Body of pancreas (tissue), 4 donors: ENCODE measurements at regions not wholly inside any gene's neighbourhood (a gene's known extent, or its start where the extent isn't known, plus 50 kb on each side); places are given as distances from the start of the nearest gene placed in this dataset.

Source experiments
- ATAC-seq: fragments of 150-250 bp; one replicate; pipeline ENCODE4 v1.9.1; 2016
- DNase-seq, 4 donors: peaks; one replicate each; pipeline ENCODE4 v3.0.0-alpha.2; 2019
- H3K27ac ChIP-seq, 4 donors: fragments of 200-600 bp; sonication (generic); 1 replicate in 3 of 4; 2 replicates in 1 of 4; pipeline versions ENCODE4 v1.5.1 to v1.6.1; 2016 to 2019; ENCODE audit warnings: mild to moderate bottlenecking in 1 of 4, mixed read lengths in 1 of 4, moderate library complexity in 1 of 4
- H3K27me3 ChIP-seq, 2 donors: fragments of 200-600 bp; sonication (generic); one replicate each; pipeline ENCODE4 v1.6.0; 2016; ENCODE audit warnings: mild to moderate bottlenecking in 1 of 2
- H3K36me3 ChIP-seq, 2 donors: fragments of 200-600 bp; sonication (generic); replicated peaks in 1 of 2; 2 replicates each; pipeline ENCODE4 v1.5.1; 2016; ENCODE audit warnings: low read depth in 2 of 2; ENCODE audit not compliant: insufficient read depth in 1 of 2
- H3K4me1 ChIP-seq: fragments of 200-600 bp; sonication (generic); one replicate; pipeline ENCODE4 v1.6.0; 2016
- H3K4me3 ChIP-seq, 2 donors: fragments of 200-600 bp; sonication (generic); 1 replicate in 1 of 2; 2 replicates in 1 of 2; pipeline ENCODE4 v1.5.1; 2016 to 2019
- H3K9me3 ChIP-seq, 3 donors: fragments of 200-600 bp; sonication (generic); 1 replicate in 2 of 3; 2 replicates in 1 of 3; pipeline ENCODE4 v1.5.1; 2016
- CTCF ChIP-seq, 7 experiments: fragments of 450-650 bp in 4 of 7; fragments of 200-600 bp in 3 of 7; sonication (generic) in 3 of 7; IDR thresholded peaks; one replicate each; pipeline ENCODE4 v1.5.1; 2016 to 2019; ENCODE audit warnings: antibody characterized with exemption in 7 of 7
- POLR2A ChIP-seq, 3 donors: fragments of 450-650 bp; IDR thresholded peaks; one replicate each; pipeline ENCODE4 v1.6.1; 2016; ENCODE audit warnings: antibody characterized with exemption in 3 of 3, mild to moderate bottlenecking in 2 of 3
- WGBS, 2 donors: methylation state at CpG; one replicate each; pipeline ENCODE4 v1.1.5; 2017; 5-methylcytosine and 5-hydroxymethylcytosine counted together
- intact Hi-C: fragments of 100-400 bp; cut with DNase I; formaldehyde crosslinking; loops from one replicate; pipeline ENCODE4 v1.15.1; 2023

- intact Hi-C loops, result no loop called here
- ATAC-seq (no peak), DNase-seq (no peak)
- Histone ChIP-seq H3K36me3 (no peaks in the 10 kb centered on the region), H3K4me1 (no peaks in the 10 kb centered on the region), H3K27me3 (no peaks in the 10 kb centered on the region), H3K27ac (no peak overlapping the region), H3K4me3 (no peak overlapping the region), H3K9me3 (no peaks in the 10 kb centered on the region)
- TF ChIP-seq POLR2A (IDR thresholded peaks at IDR 0.05) (no peak), CTCF (IDR thresholded peaks at IDR 0.05) (no peak)
Measured at GRCh38 chr4:166153548-166153947, 280.5 kb downstream of the TLL1 start.

GRCh38 chr4:166162327-166162726, 289.3 kb downstream of the TLL1 start:
- H3K27ac ChIP-seq, result no peak overlapping the region
- DNase-seq (no peak), ATAC-seq (no peak)
- 24 to 29% methylated on average over 4 of the region's 4 CpGs for WGBS, 2 donors
- H3K4me1 ChIP-seq, result no peaks in the 10 kb centered on the region
- no peaks in the 10 kb centered on the region for H3K27me3 ChIP-seq
- no peaks in the 10 kb centered on the region for H3K36me3 ChIP-seq
- TF ChIP-seq CTCF (IDR thresholded peaks at IDR 0.05) (no peak), POLR2A (IDR thresholded peaks at IDR 0.05) (no peak)
- no peaks in the 10 kb centered on the region for H3K9me3 ChIP-seq
- H3K4me3 ChIP-seq, result no peak overlapping the region
- intact Hi-C loops, result loop anchor here (10.0 kb wide), 1 partner anchor 432 kb away; no protein-coding TSS in a partner anchor

- TF ChIP-seq POLR2A (IDR thresholded peaks at IDR 0.05) (no peak), CTCF (IDR thresholded peaks at IDR 0.05) (peak; percentile 53 to 86 (median 76))
- H3K27me3 ChIP-seq, result no peaks in the 10 kb centered on the region
- no peak overlapping the region for H3K4me3 ChIP-seq
- WGBS, 2 donors, result 1 to 2% methylated on average over 7 of the region's 7 CpGs
- no peaks in the 10 kb centered on the region for H3K4me1 ChIP-seq
- no peaks in the 10 kb centered on the region for H3K9me3 ChIP-seq
- no peak overlapping the region for H3K27ac ChIP-seq
- ATAC-seq, result peak; percentile 94
- peak in 3 of 4 donors; percentile 22 to 40 (median 26) for DNase-seq
- intact Hi-C loops, result loop anchor here (10.0 kb wide), 1 partner anchor 429 kb away; no protein-coding TSS in a partner anchor
- H3K36me3 ChIP-seq, result no peaks in the 10 kb centered on the region
Measured at GRCh38 chr4:166165829-166166420, 292.9 kb downstream of the TLL1 start.

GRCh38 chr4:166169111-166169510, 296.1 kb downstream of the TLL1 start:
- Histone ChIP-seq H3K9me3 (no peaks in the 10 kb centered on the region), H3K36me3 (no peaks in the 10 kb centered on the region), H3K27me3 (no peaks in the 10 kb centered on the region), H3K4me1 (no peaks in the 10 kb centered on the region), H3K4me3 (no peak overlapping the region), H3K27ac (no peak overlapping the region)
- TF ChIP-seq CTCF (IDR thresholded peaks at IDR 0.05) (peak in 1 of 7 experiments; percentile 4), POLR2A (IDR thresholded peaks at IDR 0.05) (no peak)
- WGBS, 2 donors, result 41 to 52% methylated on average over 3 of the region's 3 CpGs
- DNase-seq (no peak), ATAC-seq (no peak)
- intact Hi-C loops, result loop anchor here (10.0 kb wide), 1 partner anchor 426 kb away; no protein-coding TSS in a partner anchor

GRCh38 chr4:166172619-166173018, 299.6 kb downstream of the TLL1 start:
- intact Hi-C loops, result no loop called here
- H3K9me3 ChIP-seq, result no peaks in the 10 kb centered on the region
- H3K27ac ChIP-seq, result no peak overlapping the region
- ATAC-seq (no peak), DNase-seq (no peak)
- TF ChIP-seq POLR2A (IDR thresholded peaks at IDR 0.05) (no peak), CTCF (IDR thresholded peaks at IDR 0.05) (no peak)
- H3K4me3 ChIP-seq, result no peak overlapping the region
- WGBS, 2 donors, result 21 to 60% methylated on average over 2 of the region's 2 CpGs
- no peaks in the 10 kb centered on the region for H3K36me3 ChIP-seq
- H3K4me1 ChIP-seq, result no peaks in the 10 kb centered on the region
- no peaks in the 10 kb centered on the region for H3K27me3 ChIP-seq
